GM12878 (cell line): ENCODE measurements at regions not wholly inside any gene's neighbourhood (a gene's known extent, or its start where the extent isn't known, plus 50 kb on each side); places are given as distances from the start of the nearest gene placed in this dataset.

Source experiments
- ASH2L ChIP-seq: fragments of 300-600, 200-600 bp; sonication (generic); IDR thresholded peaks from 2 replicates; pipeline ENCODE4 v1.6.1; 2017; ENCODE audit warnings: low read depth, mild to moderate bottlenecking, borderline replicate concordance
- EGR1 ChIP-seq, 2 experiments: IDR thresholded peaks; 1 replicate in 1 of 2; 2 replicates in 1 of 2; pipeline ENCODE4 v1.6.1; 2011 to 2012; ENCODE audit warnings: low read depth in 2 of 2, low read length in 2 of 2, borderline replicate concordance in 1 of 2, mild to moderate bottlenecking in 1 of 2, moderate library complexity in 1 of 2
- ESRRA ChIP-seq: IDR thresholded peaks from 2 replicates; pipeline ENCODE4 v1.6.1; 2012; ENCODE audit warnings: mild to moderate bottlenecking, low read length, improper control_type of control experiment
- EZH2 ChIP-seq: IDR thresholded peaks from 2 replicates; pipeline ENCODE4 v1.6.1; 2012; ENCODE audit warnings: low read depth, mild to moderate bottlenecking, control low read depth, inconsistent platforms, low read length, borderline replicate concordance; ENCODE audit not compliant: control insufficient read depth
- JUND ChIP-seq: IDR thresholded peaks from 2 replicates; pipeline ENCODE4 v1.6.1; 2012; ENCODE audit warnings: low read depth, mild to moderate bottlenecking, low read length, improper control_type of control experiment, moderate library complexity
- POLR2AphosphoS5 ChIP-seq: IDR thresholded peaks from 2 replicates; pipeline ENCODE4 v1.6.1; 2011; ENCODE audit warnings: mild to moderate bottlenecking, low read length, inconsistent platforms
- RAD51 ChIP-seq: fragments of 450-650 bp; IDR thresholded peaks from 2 replicates; pipeline ENCODE4 v1.6.1; 2016; ENCODE audit warnings: moderate library complexity, mild to moderate bottlenecking, inconsistent platforms
- ZNF274 ChIP-seq: IDR thresholded peaks from one replicate; pipeline ENCODE4 v1.8.0; 2011; ENCODE audit not compliant: insufficient read length, insufficient read depth

GRCh38 chr5:79898611-79899010 lies 92.5 kb downstream of the MTX3 start:
- TF ChIP-seq EZH2 (no peak), EGR1 (IDR thresholded peaks at IDR 0.05; ENCODE audit: borderline replicate concordance in 1 of 2, low read depth in 2 of 2, low read length in 2 of 2) (no peak), JUND (no peak), RAD51 (no peak), ASH2L (no peak), ESRRA (no peak), ZNF274 (no peak), POLR2AphosphoS5 (no peak)
